ENCODE measurements at regions not wholly inside any gene's neighbourhood (a gene's known extent, or its start where the extent isn't known, plus 50 kb on each side); places are given as distances from the start of the nearest gene placed in this dataset.

DNA sequence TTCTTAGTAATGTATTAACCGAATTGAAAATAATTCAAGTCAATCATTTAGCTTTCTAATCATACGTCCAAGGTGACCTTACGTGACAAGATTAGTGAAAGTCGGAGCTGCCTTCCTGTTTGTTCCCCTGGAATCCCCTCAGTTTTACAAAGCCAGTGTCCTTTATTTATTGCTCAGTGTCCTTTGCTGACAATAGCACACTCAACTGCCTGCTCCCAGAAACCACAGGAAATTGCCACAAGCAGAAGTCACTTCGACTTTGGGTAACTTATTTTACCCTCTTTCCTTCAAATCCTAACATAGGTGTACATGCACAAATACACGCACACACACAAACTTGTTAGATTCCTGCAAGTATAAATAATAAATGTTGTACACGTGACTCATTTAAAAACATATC lies 1167.7 kb upstream of the ADGRB3 start:
- TF ChIP-seq EGR1 (IDR thresholded peaks at IDR 0.05) (no peak), YY1 (IDR thresholded peaks at IDR 0.05; ENCODE audit: low read depth) (no peak), TAF1 (IDR thresholded peaks at IDR 0.05; ENCODE audit: low read depth) (no peak), FOXM1 (IDR thresholded peaks at IDR 0.05; ENCODE audit: borderline replicate concordance, low read depth) (no peak), TCF12 (IDR thresholded peaks at IDR 0.05; ENCODE audit: low read depth) (no peak), EP300 (IDR thresholded peaks at IDR 0.05; ENCODE audit: borderline replicate concordance) (no peak), CEBPB (IDR thresholded peaks at IDR 0.05) (no peak), NFIC (IDR thresholded peaks at IDR 0.05) (no peak), CREB1 (IDR thresholded peaks at IDR 0.05; ENCODE audit: low read depth) (no peak)
- TF ChIP-seq, protein P1, sequence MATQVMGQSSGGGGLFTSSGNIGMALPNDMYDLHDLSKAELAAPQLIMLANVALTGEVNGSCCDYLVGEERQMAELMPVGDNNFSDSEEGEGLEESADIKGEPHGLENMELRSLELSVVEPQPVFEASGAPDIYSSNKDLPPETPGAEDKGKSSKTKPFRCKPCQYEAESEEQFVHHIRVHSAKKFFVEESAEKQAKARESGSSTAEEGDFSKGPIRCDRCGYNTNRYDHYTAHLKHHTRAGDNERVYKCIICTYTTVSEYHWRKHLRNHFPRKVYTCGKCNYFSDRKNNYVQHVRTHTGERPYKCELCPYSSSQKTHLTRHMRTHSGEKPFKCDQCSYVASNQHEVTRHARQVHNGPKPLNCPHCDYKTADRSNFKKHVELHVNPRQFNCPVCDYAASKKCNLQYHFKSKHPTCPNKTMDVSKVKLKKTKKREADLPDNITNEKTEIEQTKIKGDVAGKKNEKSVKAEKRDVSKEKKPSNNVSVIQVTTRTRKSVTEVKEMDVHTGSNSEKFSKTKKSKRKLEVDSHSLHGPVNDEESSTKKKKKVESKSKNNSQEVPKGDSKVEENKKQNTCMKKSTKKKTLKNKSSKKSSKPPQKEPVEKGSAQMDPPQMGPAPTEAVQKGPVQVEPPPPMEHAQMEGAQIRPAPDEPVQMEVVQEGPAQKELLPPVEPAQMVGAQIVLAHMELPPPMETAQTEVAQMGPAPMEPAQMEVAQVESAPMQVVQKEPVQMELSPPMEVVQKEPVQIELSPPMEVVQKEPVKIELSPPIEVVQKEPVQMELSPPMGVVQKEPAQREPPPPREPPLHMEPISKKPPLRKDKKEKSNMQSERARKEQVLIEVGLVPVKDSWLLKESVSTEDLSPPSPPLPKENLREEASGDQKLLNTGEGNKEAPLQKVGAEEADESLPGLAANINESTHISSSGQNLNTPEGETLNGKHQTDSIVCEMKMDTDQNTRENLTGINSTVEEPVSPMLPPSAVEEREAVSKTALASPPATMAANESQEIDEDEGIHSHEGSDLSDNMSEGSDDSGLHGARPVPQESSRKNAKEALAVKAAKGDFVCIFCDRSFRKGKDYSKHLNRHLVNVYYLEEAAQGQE (IDR thresholded peaks at IDR 0.05; ENCODE audit: low read depth), result no peak
- TF ChIP-seq, protein P2, sequence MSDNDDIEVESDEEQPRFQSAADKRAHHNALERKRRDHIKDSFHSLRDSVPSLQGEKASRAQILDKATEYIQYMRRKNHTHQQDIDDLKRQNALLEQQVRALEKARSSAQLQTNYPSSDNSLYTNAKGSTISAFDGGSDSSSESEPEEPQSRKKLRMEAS (IDR thresholded peaks at IDR 0.05), result no peak
